Esophagus mucosa (tissue), 1 donor: ENCODE measurements at regions not wholly inside any gene's neighbourhood (a gene's known extent, or its start where the extent isn't known, plus 50 kb on each side); places are given as distances from the start of the nearest gene placed in this dataset.
A peak's percentile ranks its signal among the peaks of the same experiment; 100 is the strongest.

Source experiments
- ATAC-seq: fragments of 200-7000 bp; cut with Tn5 transposase; one replicate; pipeline ENCODE4 v1.9.1; 2020
- donor health status: DM: yes; HTN: yes; CAD: no.

- ATAC-seq = no peak
Measured at GRCh38 chr2:41806286-41806685, 241.5 kb upstream of the PKDCC start.

DNA sequence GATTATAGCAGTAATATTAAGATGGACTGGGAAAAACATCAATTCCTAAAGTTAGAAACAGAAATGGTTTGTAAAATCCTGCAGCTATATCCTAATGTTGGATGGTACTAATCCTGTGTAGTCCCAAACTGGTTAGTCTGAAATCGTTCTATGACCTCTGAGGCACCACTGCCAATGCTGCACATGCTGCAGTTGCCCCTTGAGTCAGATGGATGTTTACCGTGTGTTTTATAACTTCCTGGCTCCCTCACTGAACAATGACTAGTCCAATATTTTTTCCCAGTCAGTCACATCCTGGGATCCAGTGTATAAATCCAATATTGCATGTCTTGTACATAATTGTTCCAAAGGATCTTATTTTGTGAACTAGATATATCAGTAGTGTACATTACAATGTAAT lies 226.7 kb upstream of the PKDCC start:
- no peak for ATAC-seq

DNA sequence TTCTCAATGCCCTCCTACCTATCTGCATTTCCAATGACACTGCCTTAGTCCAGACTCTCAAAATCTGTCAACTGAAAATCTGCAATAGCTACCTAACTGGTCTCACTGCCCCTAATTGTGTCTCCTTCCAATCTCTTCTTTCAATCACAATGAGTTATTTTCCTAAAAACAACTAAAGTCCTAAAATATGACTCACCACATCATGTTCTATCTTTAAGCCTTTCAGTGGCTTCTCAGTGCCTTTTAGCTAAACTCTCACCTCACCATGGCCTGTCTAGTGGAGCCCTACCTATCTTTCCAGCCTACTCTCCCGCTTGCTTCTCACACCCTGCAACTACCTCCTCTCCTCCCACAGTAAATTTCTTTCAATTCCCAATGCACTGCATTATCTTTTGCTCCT lies 220.9 kb upstream of the PKDCC start:
- no peak for ATAC-seq

DNA sequence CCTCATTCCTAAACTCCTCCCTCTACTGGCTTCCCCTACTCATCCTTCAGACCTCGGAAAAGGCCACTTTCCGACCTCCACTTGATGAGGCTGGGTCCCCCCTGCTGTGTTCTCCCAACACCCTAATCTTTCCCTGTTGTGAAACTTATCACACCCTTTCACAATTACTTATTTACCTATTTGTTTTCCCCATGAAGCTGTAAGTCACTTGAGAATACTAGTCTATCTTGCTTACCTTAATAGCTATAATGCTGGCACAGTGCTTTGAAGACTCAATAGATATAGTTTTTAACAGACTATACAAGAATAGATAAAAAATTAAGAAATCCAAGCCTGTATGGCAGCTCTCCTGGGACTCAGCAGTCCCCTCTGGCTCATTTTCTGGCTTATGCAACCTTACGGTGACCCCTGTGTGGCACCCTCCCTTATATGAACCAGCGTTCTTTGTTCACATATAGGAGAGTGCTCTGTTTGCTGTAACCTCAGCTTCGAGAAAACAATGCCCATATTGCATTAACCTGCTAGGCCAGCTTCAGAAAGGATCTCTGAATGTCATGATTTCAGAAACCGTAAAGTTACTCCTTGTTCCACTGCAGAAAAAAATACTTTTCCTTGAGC lies 220.4 kb upstream of the PKDCC start:
- no peak for ATAC-seq

DNA sequence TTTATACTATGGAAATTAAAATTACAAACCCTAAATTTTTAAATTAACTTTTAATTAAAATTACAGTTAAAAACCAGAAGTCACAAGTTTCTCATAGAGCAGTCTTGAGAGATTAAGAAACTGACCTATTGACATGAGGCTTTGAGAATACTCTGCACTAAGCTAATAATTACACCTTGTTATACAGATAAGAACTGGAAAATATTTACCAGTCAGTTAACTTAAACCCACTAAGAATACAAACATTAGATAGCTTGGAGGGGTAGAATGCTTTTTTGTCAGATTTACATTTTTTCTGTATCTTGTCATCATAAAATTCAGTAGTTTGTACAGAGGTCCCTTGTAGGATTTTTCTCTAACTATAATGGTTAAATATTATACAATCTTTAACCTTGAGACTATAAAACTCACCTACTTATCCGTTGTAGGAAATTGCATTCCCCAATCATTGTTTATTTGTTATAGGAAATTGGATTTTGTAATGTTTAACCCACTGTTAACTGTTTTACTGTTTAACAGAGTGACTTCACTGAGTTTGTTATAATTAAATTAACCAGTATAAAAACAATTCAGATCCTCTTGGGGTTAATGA lies 219.7 kb upstream of the PKDCC start:
- ATAC-seq = no peak

GRCh38 chr2:41829052-41829451 lies 218.8 kb upstream of the PKDCC start:
- no peak for ATAC-seq

GRCh38 chr2:41830600-41830999 lies 217.2 kb upstream of the PKDCC start:
- no peak for ATAC-seq

DNA sequence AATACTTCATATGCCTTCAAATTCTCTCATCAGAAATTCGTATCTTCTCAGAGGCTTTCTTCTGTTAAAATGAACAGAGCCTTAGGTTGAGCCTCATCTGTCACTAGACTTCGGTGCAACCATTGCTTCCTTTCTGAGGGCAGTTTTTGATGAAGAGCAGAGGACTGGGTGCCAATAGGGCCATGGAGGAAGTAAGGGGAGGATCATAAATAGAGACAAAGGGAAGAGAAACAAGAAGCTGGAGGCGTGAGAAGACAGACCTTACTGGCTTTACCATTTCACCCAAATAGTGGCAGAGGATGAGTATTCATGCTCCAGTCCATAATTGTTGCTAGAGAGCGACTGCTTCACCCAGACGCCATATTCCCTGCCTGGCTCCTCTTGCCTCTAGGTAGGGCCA lies 215.6 kb upstream of the PKDCC start:
- no peak for ATAC-seq

- no peak for ATAC-seq
Measured at GRCh38 chr2:41835401-41835800, 212.4 kb upstream of the PKDCC start.

- no peak for ATAC-seq
Measured at GRCh38 chr2:41836948-41837347, 210.9 kb upstream of the PKDCC start.

DNA sequence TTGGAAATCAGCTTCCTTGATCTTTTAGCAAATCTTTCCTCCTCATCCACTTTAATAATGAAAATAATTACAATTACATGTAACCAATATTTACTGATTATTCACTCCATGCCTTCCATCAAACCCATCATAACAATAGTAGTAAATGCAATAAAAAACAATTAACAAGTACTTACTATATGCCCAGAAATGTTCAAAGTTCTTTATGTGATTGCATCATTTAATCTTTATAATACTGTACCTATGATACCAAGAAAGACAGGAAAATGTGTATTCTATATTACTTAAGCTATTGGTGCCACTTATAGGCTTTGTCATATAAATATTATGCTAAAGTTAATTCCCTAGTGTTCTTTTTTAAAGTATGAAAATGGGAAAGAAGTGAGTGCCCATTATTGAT lies 210.2 kb upstream of the PKDCC start:
- ATAC-seq = no peak

DNA sequence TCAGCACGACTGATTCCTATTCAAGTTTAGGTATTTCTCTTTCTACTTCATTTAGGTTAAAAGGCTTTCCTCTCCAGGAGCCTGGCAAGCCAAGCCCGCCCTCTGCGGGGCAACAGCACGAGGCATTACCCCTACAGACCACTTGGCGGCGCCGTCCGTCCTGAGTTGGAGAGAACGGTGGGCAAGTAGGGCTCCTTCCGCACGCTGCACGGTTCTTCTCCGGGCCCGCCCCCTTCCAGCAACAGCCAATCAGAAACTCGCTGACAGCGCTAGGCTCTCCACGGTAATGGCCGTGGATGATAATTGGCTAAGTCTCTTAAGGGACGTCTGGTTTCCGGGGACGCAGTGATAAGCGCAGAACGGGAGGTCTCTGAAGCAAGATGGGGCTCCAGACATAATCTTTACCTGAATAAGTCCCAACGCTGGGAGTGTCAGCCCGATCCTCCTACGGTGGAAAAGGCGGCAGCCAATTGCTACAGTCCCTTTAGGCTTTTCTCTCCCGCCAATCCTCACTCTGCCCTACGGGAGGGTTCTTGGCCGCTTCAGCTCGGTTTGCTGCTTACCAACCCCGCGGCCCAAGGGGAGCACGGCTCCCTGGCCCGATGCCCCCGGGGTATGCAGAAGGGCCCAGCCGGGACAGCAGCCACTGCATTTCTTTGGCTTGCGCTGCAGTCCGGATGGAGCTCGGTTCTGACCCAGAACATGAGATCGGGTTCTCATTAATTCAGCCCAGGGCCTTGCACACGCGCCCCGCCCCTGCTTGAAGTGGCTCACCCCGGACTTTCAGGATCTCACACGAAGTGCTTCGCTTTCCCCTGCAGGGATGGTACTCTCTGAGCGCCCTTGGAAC lies 206.9 kb upstream of the PKDCC start:
- peak; percentile 100 for ATAC-seq

DNA sequence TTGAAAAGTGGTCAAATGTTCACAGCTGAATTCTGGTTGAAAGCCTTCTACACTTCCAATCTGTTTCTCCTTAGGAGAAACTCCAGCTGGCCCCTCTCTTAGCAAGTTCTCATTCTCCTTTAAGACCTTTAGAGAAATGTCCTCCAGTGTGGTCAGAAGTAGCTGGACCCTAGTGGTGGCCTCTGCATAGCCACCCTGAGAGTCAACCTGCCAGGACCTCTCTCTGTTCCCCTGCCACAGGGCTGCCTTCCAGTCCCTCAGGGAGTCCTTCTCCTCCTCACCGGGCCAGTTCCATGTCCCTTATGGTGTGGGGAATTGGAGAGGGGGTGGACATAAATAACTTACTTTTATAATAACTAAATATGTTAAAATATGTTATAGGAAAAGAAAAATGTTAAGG lies 200.9 kb upstream of the PKDCC start:
- ATAC-seq = no peak

DNA sequence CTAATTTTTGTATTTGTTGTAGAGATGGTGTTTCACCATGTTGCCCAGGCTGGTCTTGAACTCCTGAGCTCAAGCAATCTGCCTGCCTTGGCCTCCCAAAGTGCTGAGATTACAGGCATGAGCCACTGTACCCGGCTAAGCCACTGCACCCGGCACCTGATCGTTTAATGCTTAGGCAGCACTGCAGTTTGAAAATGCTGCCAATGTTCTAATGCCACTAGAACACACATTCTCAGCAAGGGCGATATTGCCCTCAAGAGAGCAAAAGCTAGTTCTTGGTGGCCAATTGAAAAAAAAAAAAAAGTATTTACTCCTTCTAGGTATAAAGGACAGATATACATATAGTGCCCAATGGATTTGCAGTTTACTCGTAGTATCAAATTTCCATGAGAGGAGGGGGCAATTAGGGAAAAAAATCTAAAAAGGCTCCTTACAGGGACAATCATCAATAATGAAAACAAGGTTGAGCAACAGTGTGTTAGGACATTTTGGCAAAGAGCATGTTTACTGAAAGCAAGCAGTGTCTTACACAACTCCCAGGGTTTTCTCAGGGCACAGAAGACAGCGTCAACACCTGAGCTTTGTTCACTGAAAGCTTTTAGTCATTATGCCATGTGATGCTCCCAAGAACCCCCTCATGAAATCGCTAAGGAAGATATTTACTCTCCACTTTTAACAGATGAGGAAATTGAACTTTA lies 199.9 kb upstream of the PKDCC start:
- ATAC-seq = peak; percentile 39

- ATAC-seq = no peak
Measured at GRCh38 chr2:41851554-41851953, 196.3 kb upstream of the PKDCC start.

DNA sequence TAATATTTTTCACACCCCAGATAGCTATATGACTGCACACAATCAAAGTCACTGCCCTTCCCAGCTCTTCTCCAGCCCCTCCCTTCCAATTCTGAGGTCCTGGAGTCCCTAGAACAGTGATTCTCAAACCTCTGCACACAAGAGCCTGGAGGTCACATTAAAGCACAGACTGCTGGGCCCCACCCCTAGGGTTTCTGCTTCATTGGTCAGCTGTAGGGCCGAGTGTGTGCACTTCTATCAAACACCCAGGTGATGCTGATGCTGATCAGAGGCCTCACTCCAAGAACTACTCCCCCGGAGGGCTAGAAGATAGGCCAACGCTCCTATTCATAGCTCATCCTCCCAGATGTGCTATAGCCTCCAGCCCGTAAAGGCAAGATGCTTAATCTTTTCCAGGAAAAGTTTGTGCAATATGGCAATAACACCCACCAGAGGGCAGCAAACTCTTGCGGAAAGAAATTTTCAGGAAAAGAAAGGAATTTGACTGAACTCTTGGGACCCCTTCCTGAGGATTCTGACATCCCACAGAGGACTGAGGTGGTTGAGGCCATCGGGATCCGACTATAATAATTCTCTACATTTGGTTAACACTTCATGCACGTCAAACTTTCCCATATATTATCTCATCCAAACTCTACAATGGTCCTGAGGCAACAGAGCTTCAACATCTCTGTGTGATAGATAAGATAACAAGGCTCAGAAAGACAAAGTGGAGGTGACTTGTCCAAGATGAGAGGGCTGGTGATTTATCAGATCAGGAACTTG lies 194.2 kb upstream of the PKDCC start:
- no peak for ATAC-seq

DNA sequence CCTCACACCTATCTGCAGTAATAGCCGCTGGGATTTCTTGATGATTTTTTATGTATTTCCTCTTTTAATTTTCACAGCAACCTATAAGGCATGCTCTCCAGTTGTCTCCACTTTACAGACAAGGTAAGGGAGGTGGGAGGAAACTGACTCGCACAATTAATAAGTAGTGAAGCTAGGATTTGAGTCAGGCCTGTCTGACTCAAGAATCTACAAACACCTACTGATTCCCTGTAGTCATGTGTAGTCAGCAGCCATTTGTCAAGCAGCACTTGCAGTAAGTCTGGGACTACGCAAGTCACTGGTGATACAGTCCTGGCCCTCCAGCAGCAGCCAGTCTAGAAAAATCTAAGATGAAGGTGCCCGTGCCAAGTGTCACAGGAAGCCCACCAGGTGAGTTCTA lies 193.6 kb upstream of the PKDCC start:
- ATAC-seq = no peak

GRCh38 chr2:41856946-41857345 lies 190.9 kb upstream of the PKDCC start:
- no peak for ATAC-seq

DNA sequence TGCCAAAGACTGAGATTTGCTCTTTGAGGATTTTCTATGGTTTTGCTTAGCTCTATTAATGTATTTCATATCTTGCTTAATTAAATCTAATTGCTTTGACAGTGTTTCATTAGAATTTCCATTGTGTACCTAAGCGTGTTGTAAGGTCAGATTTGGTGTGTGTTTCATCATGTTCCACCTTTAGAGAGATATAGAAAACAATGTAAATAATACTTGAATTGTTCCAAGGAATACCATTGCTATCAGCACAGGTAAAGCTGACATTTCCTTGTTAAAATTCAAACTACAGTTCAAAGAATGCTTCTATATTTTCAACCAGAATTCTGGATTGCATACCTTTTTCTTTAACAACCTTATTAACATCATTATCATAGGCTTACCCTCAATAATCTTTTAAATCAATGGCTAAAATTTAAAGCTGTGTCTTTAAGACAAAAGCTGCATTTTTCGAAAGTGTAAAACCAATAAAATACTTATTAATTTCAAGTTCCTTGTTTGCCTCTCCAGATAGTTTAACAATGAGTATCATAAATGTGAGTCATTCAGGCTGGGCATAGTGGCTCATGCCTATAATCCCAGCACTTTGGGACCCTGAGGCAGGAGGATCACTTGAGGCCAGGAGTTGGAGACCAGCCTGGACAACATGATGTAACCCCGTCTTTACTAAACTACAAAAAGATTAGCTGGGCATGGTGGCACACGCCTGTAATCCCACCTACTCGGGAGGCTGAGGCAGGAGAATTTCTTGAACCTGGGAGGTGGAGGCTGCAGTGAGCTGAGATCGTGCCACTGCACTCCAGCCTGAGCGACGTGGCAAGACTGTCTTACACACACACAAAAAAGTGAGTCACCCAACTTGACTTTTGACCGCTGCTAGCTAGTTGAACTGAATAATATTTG lies 188.0 kb upstream of the PKDCC start:
- peak; percentile 75 for ATAC-seq

GRCh38 chr2:41863062-41863461 lies 184.8 kb upstream of the PKDCC start:
- ATAC-seq = no peak

GRCh38 chr2:41865263-41865662 lies 182.6 kb upstream of the PKDCC start:
- ATAC-seq = no peak

GRCh38 chr2:41867553-41867952 lies 180.3 kb upstream of the PKDCC start:
- no peak for ATAC-seq
